ENCODE measurements at regions not wholly inside any gene's neighbourhood (a gene's known extent, or its start where the extent isn't known, plus 50 kb on each side); places are given as distances from the start of the nearest gene placed in this dataset.

DNA sequence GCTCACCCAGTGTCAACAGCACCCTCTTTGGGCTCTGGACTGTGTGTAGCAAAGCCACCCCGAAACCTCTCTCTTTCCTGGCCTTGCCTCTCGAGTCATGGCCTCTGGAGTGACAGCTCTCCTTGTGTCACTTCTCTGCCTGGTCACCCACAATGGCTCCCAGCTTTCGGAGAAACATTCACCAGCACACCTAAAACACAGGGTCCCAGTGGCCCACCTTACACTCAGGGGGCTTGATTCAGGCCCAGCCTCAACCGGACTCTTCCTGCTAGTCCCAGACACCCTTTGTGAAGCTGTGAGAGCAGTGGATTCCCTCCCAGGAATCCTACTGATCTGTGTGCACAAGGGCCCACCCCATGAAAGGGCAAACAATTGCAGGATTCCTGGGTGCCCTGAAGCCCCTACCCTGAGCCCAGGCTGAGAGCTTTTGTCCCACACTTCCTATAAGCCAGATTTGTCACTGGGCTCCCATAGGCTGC lies 137.2 kb upstream of the HAAO start:
- no peak for DNase-seq (ENCODE audit: low spot score)
- intact Hi-C loops (cut with micrococcal nuclease; ENCODE audit: unreplicated experiment), result loop anchor here (5.0 kb wide), 1 partner anchor 102 kb away; no protein-coding TSS in a partner anchor
- POLR2A ChIA-PET (ENCODE audit: low non-redundant PET), result no interaction called here
- no peak for TF ChIP-seq EZH2 (IDR thresholded peaks at IDR 0.05; ENCODE audit: borderline replicate concordance, low read depth, low read length, poor library complexity, severe bottlenecking)
- TF ChIP-seq, protein P1, sequence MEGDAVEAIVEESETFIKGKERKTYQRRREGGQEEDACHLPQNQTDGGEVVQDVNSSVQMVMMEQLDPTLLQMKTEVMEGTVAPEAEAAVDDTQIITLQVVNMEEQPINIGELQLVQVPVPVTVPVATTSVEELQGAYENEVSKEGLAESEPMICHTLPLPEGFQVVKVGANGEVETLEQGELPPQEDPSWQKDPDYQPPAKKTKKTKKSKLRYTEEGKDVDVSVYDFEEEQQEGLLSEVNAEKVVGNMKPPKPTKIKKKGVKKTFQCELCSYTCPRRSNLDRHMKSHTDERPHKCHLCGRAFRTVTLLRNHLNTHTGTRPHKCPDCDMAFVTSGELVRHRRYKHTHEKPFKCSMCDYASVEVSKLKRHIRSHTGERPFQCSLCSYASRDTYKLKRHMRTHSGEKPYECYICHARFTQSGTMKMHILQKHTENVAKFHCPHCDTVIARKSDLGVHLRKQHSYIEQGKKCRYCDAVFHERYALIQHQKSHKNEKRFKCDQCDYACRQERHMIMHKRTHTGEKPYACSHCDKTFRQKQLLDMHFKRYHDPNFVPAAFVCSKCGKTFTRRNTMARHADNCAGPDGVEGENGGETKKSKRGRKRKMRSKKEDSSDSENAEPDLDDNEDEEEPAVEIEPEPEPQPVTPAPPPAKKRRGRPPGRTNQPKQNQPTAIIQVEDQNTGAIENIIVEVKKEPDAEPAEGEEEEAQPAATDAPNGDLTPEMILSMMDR (conservative IDR thresholded peaks at IDR 0.05; ENCODE audit: low read depth, low read length), result no peak
- Histone ChIP-seq H3K4me1 (ENCODE audit: insufficient read depth, low read length, poor library complexity, severe bottlenecking) (peaks cover 21% of the 10 kb centered on the region), H3K36me3 (ENCODE audit: insufficient read depth, low read length, poor library complexity, severe bottlenecking) (no peaks in the 10 kb centered on the region), H3K27ac (ENCODE audit: low read depth, low read length, poor library complexity, severe bottlenecking) (no peak overlapping the region), H3K9me3 (ENCODE audit: low read depth, low read length, poor library complexity, severe bottlenecking) (no peaks in the 10 kb centered on the region), H3K27me3 (replicated peaks; ENCODE audit: insufficient read depth, low read depth, low read length, poor library complexity) (no peaks in the 10 kb centered on the region), H3K4me3 (ENCODE audit: low read depth, low read length, poor library complexity, severe bottlenecking) (no peak overlapping the region)
- CTCF ChIA-PET, result no interaction called here
- BruUV-seq (replicated peaks), result no TSS peak

DNA sequence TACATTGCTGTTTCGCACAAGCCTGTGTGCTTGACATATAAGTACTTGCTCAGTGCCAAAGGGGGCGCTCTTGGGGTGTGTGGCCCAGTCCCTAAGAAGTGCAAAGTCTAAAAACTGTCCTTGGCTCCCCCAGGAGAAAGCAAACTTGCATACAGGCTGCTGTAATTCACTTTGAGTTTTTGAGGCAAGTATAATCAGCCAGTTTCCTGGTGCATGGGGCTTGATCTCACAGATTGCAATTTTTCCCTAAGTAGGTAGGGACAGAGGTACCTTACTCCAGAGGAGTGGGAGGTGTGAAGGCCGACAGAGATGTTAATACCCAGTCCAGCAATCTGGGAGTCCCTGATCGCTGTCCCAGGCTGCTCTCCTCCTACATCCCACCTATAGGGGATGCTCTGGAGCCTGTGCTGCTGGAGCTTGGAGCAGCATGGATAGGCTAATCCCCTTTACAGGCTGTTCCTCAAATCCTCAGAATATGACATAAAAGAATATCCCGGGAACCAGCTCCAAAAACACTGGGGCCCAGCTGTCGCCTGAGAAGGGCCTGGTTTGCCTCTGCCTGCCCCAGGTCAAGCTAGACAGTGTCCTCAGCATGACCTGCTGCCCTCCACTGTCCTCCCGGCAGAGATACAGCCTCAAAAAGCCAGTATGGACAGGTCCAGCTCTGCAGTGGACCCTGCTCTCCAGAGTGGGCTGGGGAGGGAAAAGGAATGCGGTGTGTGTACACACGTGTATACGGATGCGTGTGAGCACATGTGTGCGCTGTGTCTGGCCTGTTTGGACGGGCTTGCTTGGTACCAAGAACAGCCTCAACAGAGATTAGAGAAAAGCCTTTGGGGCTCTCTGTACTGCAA lies 136.5 kb upstream of the HAAO start:
- H3K4me1 ChIP-seq (ENCODE audit: insufficient read depth, low read length, poor library complexity, severe bottlenecking), result peaks cover 28% of the 10 kb centered on the region
- CTCF ChIA-PET, result no interaction called here
- POLR2A ChIA-PET (ENCODE audit: low non-redundant PET), result no interaction called here

GRCh38 chr2:42928161-42928691 lies 135.8 kb upstream of the HAAO start:
- Histone ChIP-seq H3K36me3 (ENCODE audit: insufficient read depth, low read length, poor library complexity, severe bottlenecking) (no peaks in the 10 kb centered on the region), H3K4me1 (ENCODE audit: insufficient read depth, low read length, poor library complexity, severe bottlenecking) (peaks cover 34% of the 10 kb centered on the region), H3K27ac (ENCODE audit: low read depth, low read length, poor library complexity, severe bottlenecking) (no peak overlapping the region), H3K27me3 (replicated peaks; ENCODE audit: insufficient read depth, low read depth, low read length, poor library complexity) (no peaks in the 10 kb centered on the region), H3K9me3 (ENCODE audit: low read depth, low read length, poor library complexity, severe bottlenecking) (no peaks in the 10 kb centered on the region), H3K4me3 (ENCODE audit: low read depth, low read length, poor library complexity, severe bottlenecking) (no peak overlapping the region)
- no peak for TF ChIP-seq EZH2 (IDR thresholded peaks at IDR 0.05; ENCODE audit: borderline replicate concordance, low read depth, low read length, poor library complexity, severe bottlenecking)
- TF ChIP-seq, protein P1 (conservative IDR thresholded peaks at IDR 0.05; ENCODE audit: low read depth, low read length), result no peak
- intact Hi-C loops (cut with micrococcal nuclease; ENCODE audit: unreplicated experiment), result loop anchor here (5.0 kb wide), 1 partner anchor 101 kb away; no protein-coding TSS in a partner anchor
- POLR2A ChIA-PET (ENCODE audit: low non-redundant PET), result no interaction called here
- no peak for DNase-seq (ENCODE audit: low spot score)
- CTCF ChIA-PET, result no interaction called here
- BruUV-seq (replicated peaks), result no TSS peak

More for the DNA sequence above, 136.5 kb upstream of the HAAO start:
- no peak overlapping the region for H3K27ac ChIP-seq (ENCODE audit: low read depth, low read length, poor library complexity, severe bottlenecking)
- no peak overlapping the region for H3K4me3 ChIP-seq (ENCODE audit: low read depth, low read length, poor library complexity, severe bottlenecking)
- H3K36me3 ChIP-seq (ENCODE audit: insufficient read depth, low read length, poor library complexity, severe bottlenecking), result no peaks in the 10 kb centered on the region
- intact Hi-C loops (cut with micrococcal nuclease; ENCODE audit: unreplicated experiment), result loop anchor here (5.0 kb wide), 1 partner anchor 102 kb away; no protein-coding TSS in a partner anchor
- DNase-seq (ENCODE audit: low spot score), result peak; percentile 42
- H3K9me3 ChIP-seq (ENCODE audit: low read depth, low read length, poor library complexity, severe bottlenecking), result no peaks in the 10 kb centered on the region
- no TSS peak for BruUV-seq (replicated peaks)
- TF ChIP-seq EZH2 (IDR thresholded peaks at IDR 0.05; ENCODE audit: borderline replicate concordance, low read depth, low read length, poor library complexity, severe bottlenecking), result no peak
- TF ChIP-seq, protein P1 (conservative IDR thresholded peaks at IDR 0.05; ENCODE audit: low read depth, low read length), result peak; percentile 49
- H3K27me3 ChIP-seq (replicated peaks; ENCODE audit: insufficient read depth, low read depth, low read length, poor library complexity), result no peaks in the 10 kb centered on the region
